NCI-H2227 treated with DMSO at 0.1 percent for 48 hours (cell line): ENCODE measurements at regions not wholly inside any gene's neighbourhood (a gene's known extent, or its start where the extent isn't known, plus 50 kb on each side); places are given as distances from the start of the nearest gene placed in this dataset.
"Not testable (repeated sequence)": the region's sequence is repeated elsewhere in the genome, so short reads cannot be mapped to it uniquely, and the experiment has no call there.

Source experiments
- DNase-seq: peaks from one replicate; lab custom pipeline; 2025; lab: John Stamatoyannopoulos, UW

- DNase-seq: no peak
Measured at GRCh38 chr17:31798205-31798724, 60.8 kb downstream of the COPRS start.

GRCh38 chr17:31795941-31796340 lies 63.1 kb downstream of the COPRS start:
- not testable (repeated sequence) for DNase-seq

- no peak for DNase-seq
Measured at GRCh38 chr17:31794111-31794510, 64.9 kb downstream of the COPRS start.

GRCh38 chr17:31793634-31794033 lies 65.4 kb downstream of the COPRS start:
- DNase-seq: not testable (repeated sequence)

- DNase-seq: no peak
Measured at GRCh38 chr17:31792007-31792585, 66.9 kb downstream of the COPRS start.

GRCh38 chr17:31789707-31790505 lies 69.1 kb downstream of the COPRS start:
- no peak for DNase-seq

GRCh38 chr17:31788956-31789355 lies 70.1 kb downstream of the COPRS start:
- no peak for DNase-seq

- no peak for DNase-seq
Measured at GRCh38 chr17:31788571-31788946, 70.5 kb downstream of the COPRS start.

GRCh38 chr17:31787857-31788570 lies 71.0 kb downstream of the COPRS start:
- DNase-seq: no peak

- no peak for DNase-seq
Measured at GRCh38 chr17:31786796-31787481, 72.1 kb downstream of the COPRS start.

GRCh38 chr17:31780483-31780882 lies 78.6 kb downstream of the COPRS start:
- no peak for DNase-seq

GRCh38 chr17:31778523-31778922 lies 80.5 kb downstream of the COPRS start:
- DNase-seq: no peak

- not testable (repeated sequence) for DNase-seq
Measured at GRCh38 chr17:31771328-31771727, 87.7 kb downstream of the COPRS start.

GRCh38 chr17:31770501-31770900 lies 88.5 kb downstream of the COPRS start:
- DNase-seq: not testable (repeated sequence)

- DNase-seq: not testable (repeated sequence)
Measured at GRCh38 chr17:31761836-31762510, 97.1 kb downstream of the COPRS start.

- no peak for DNase-seq
Measured at GRCh38 chr17:31758646-31759045, 100.4 kb downstream of the COPRS start.

- DNase-seq: no peak
Measured at GRCh38 chr17:31757097-31757496, 101.9 kb downstream of the COPRS start.

- DNase-seq: no peak
Measured at GRCh38 chr17:31754239-31754945, 104.7 kb downstream of the COPRS start.

GRCh38 chr17:31753011-31753410 lies 106.0 kb downstream of the COPRS start:
- DNase-seq: no peak

- no peak for DNase-seq
Measured at GRCh38 chr17:31752584-31752983, 106.5 kb downstream of the COPRS start.

- DNase-seq: no peak
Measured at GRCh38 chr17:31750578-31750977, 108.5 kb downstream of the COPRS start.
